ENCODE measurements at regions not wholly inside any gene's neighbourhood (a gene's known extent, or its start where the extent isn't known, plus 50 kb on each side); places are given as distances from the start of the nearest gene placed in this dataset.

DNA sequence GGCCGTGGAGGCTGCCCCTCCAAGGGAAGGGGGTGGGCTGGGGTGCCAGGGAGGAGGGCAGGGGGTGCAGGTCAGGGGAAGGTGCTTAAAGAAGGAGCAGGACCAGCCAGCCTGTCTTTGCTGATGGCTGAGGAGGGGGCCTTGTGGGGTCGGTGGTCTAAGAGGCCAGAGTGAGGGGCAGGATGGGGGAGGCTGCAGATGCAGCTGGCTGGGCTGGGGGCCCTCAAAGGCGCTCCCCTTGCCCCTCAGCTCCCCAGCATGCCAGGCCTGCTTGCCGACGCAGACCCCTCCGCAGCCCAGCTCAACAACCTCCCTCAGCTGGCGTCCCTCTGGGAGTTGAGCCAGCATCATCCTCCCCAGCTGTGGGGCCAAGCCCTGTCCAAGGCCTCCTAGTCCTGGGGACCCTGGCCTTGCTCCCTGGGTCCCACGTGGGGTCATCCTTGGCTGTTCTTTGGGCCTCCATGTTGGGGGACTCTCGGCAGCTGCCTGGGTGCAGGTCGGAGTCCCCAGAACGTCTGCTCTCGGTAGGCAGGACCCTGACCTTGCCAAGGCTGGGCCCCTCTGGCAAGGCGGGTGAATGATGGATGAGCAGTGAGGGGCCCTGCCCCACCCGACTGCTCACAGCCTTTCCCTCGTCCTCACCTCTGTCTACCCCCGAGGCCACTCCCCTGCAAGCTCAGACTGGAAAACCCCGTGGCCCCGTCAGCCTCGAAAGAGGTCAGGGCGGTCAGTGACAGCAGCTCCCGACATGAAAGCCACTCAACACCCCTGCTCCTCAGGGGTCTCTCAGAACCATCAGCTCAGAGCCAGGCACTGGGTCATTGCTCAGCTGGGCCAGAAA, 119.4 kb downstream of the FAM53A start:
- TF ChIP-seq, protein P1, sequence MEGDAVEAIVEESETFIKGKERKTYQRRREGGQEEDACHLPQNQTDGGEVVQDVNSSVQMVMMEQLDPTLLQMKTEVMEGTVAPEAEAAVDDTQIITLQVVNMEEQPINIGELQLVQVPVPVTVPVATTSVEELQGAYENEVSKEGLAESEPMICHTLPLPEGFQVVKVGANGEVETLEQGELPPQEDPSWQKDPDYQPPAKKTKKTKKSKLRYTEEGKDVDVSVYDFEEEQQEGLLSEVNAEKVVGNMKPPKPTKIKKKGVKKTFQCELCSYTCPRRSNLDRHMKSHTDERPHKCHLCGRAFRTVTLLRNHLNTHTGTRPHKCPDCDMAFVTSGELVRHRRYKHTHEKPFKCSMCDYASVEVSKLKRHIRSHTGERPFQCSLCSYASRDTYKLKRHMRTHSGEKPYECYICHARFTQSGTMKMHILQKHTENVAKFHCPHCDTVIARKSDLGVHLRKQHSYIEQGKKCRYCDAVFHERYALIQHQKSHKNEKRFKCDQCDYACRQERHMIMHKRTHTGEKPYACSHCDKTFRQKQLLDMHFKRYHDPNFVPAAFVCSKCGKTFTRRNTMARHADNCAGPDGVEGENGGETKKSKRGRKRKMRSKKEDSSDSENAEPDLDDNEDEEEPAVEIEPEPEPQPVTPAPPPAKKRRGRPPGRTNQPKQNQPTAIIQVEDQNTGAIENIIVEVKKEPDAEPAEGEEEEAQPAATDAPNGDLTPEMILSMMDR (IDR thresholded peaks at IDR 0.05): no peak
- TF ChIP-seq EZH2 (IDR thresholded peaks at IDR 0.05; ENCODE audit: borderline replicate concordance, insufficient read depth, low read depth, low read length, poor library complexity, severe bottlenecking): no peak
